SU-DHL-6 (cell line): ENCODE measurements at regions not wholly inside any gene's neighbourhood (a gene's known extent, or its start where the extent isn't known, plus 50 kb on each side); places are given as distances from the start of the nearest gene placed in this dataset.

Experiments used
- H2AFZ ChIP-seq: fragments of 200-600 bp; sonication (generic); 2 replicates; pipeline ENCODE4 v1.6.1; 2014; ENCODE audit warnings: low read depth, mild to moderate bottlenecking, moderate library complexity, mixed read lengths, antibody characterized with exemption, low read length; ENCODE audit not compliant: severe bottlenecking
- H3F3A ChIP-seq: fragments of 200-600 bp; shearing (Covaris generic); 2 replicates; pipeline ENCODE4 v1.6.0; 2016; ENCODE audit warnings: antibody characterized with exemption, mild to moderate bottlenecking; ENCODE audit not compliant: insufficient read depth
- H3K27ac ChIP-seq: fragments of 200-600 bp; sonication (generic); 2 replicates; pipeline ENCODE4 v1.5.1; 2016; ENCODE audit warnings: low read depth, mild to moderate bottlenecking, low read length, moderate library complexity, mixed read lengths
- H3K27me3 ChIP-seq: fragments of 200-600 bp; sonication (generic), shearing (Covaris generic); 2 replicates; pipeline ENCODE4 v1.6.0; 2014; ENCODE audit warnings: mild to moderate bottlenecking, low read length
- H3K36me3 ChIP-seq: fragments of 200-600 bp; sonication (generic); 2 replicates; pipeline ENCODE4 v1.6.1; 2014; ENCODE audit warnings: mild to moderate bottlenecking, low read length, mixed read lengths
- H3K4me2 ChIP-seq: fragments of 300-600, 200-600 bp; shearing (Covaris generic), sonication (generic); 2 replicates; pipeline ENCODE4 v1.6.0; 2014; ENCODE audit warnings: low read length, low read depth, mild to moderate bottlenecking; ENCODE audit not compliant: poor library complexity, severe bottlenecking
- H3K4me3 ChIP-seq: fragments of 200-600 bp; sonication (generic); 2 replicates; pipeline ENCODE4 v1.5.1; 2014; ENCODE audit warnings: antibody characterized with exemption, low read length, mild to moderate bottlenecking, mixed read lengths; ENCODE audit not compliant: insufficient read depth, poor library complexity, severe bottlenecking
- H3K79me2 ChIP-seq: fragments of 200-600 bp; sonication (generic); 2 replicates; pipeline ENCODE4 v1.6.1; 2014; ENCODE audit warnings: mild to moderate bottlenecking, low read length, moderate library complexity; ENCODE audit not compliant: insufficient read depth
- H3K9ac ChIP-seq: fragments of 200-600 bp; sonication (generic); 2 replicates; pipeline ENCODE4 v1.7.0; 2014; ENCODE audit warnings: mild to moderate bottlenecking, low read length
- H3K9me2 ChIP-seq: fragments of 200-600 bp; sonication (generic); replicated peaks from 2 replicates; pipeline ENCODE4 v1.6.1; 2014; ENCODE audit warnings: low read length; ENCODE audit not compliant: insufficient read depth
- H3K9me3 ChIP-seq: fragments of 200-600 bp; sonication (generic); 2 replicates; pipeline ENCODE4 v1.6.1; 2014; ENCODE audit warnings: low read length, mixed read lengths; ENCODE audit not compliant: insufficient read depth
- H4K20me1 ChIP-seq: fragments of 200-600 bp; sonication (generic); 2 replicates; pipeline ENCODE4 v1.6.1; 2014; ENCODE audit warnings: low read depth, mild to moderate bottlenecking, antibody characterized with exemption, low read length, moderate library complexity, mixed read lengths
- CTCF ChIP-seq: fragments of 200-600 bp; sonication (generic); IDR thresholded peaks from one replicate; pipeline ENCODE4 v1.5.1; 2017; ENCODE audit warnings: antibody characterized with exemption, mild to moderate bottlenecking, low read length, moderate library complexity; ENCODE audit not compliant: insufficient read depth, poor library complexity, severe bottlenecking
- EZH2phosphoT487 ChIP-seq: fragments of 200-600 bp; sonication (generic), shearing (Covaris generic); conservative IDR thresholded peaks from 2 replicates; pipeline ENCODE4 v1.6.1; 2018; ENCODE audit warnings: mild to moderate bottlenecking, antibody characterized with exemption, low read length, moderate library complexity, mixed read lengths

GRCh38 chr2:239803766-239804115, 221.4 kb downstream of the NDUFA10 start:
- H3K36me3 ChIP-seq, result no peaks in the 10 kb centered on the region
- no peaks in the 10 kb centered on the region for H3F3A ChIP-seq
- no peaks in the 10 kb centered on the region for H3K27me3 ChIP-seq
- no peak overlapping the region for H3K4me3 ChIP-seq
- no peak overlapping the region for H3K4me2 ChIP-seq
- H2AFZ ChIP-seq, result no peak overlapping the region
- no peak overlapping the region for H3K27ac ChIP-seq
- no peaks in the 10 kb centered on the region for H3K9me3 ChIP-seq
- no peak overlapping the region for H3K9ac ChIP-seq
- H4K20me1 ChIP-seq, result no peaks in the 10 kb centered on the region
- TF ChIP-seq CTCF (no peak), EZH2phosphoT487 (no peak)
- no peaks in the 10 kb centered on the region for H3K9me2 ChIP-seq
- H3K79me2 ChIP-seq, result no peaks in the 10 kb centered on the region

- TF ChIP-seq EZH2phosphoT487 (no peak), CTCF (no peak)
- H3K4me3 ChIP-seq, result no peak overlapping the region
- no peaks in the 10 kb centered on the region for H3F3A ChIP-seq
- no peaks in the 10 kb centered on the region for H3K27me3 ChIP-seq
- H3K27ac ChIP-seq, result no peak overlapping the region
- no peaks in the 10 kb centered on the region for H3K9me3 ChIP-seq
- no peaks in the 10 kb centered on the region for H3K79me2 ChIP-seq
- no peaks in the 10 kb centered on the region for H3K9me2 ChIP-seq
- H3K36me3 ChIP-seq, result no peaks in the 10 kb centered on the region
- H3K9ac ChIP-seq, result no peak overlapping the region
- H3K4me2 ChIP-seq, result no peak overlapping the region
- no peak overlapping the region for H2AFZ ChIP-seq
- no peaks in the 10 kb centered on the region for H4K20me1 ChIP-seq
Observed at GRCh38 chr2:239803102-239803765, 221.9 kb downstream of the NDUFA10 start.

GRCh38 chr2:239802185-239802649, 222.9 kb downstream of the NDUFA10 start:
- no peak overlapping the region for H3K27ac ChIP-seq
- H3K9ac ChIP-seq, result no peak overlapping the region
- no peak overlapping the region for H2AFZ ChIP-seq
- no peaks in the 10 kb centered on the region for H3K9me2 ChIP-seq
- TF ChIP-seq EZH2phosphoT487 (no peak), CTCF (no peak)
- no peaks in the 10 kb centered on the region for H3K79me2 ChIP-seq
- no peak overlapping the region for H3K4me3 ChIP-seq
- no peaks in the 10 kb centered on the region for H3F3A ChIP-seq
- H3K9me3 ChIP-seq, result no peaks in the 10 kb centered on the region
- no peaks in the 10 kb centered on the region for H3K27me3 ChIP-seq
- no peaks in the 10 kb centered on the region for H4K20me1 ChIP-seq
- no peaks in the 10 kb centered on the region for H3K36me3 ChIP-seq
- no peak overlapping the region for H3K4me2 ChIP-seq
